Activated CD4-positive, alpha-beta T cell treated with anti-CD3 and anti-CD28 coated beads, Interleukin-2, amount 10 ng/mL, durations not matched to agents 24 days and 14 days (primary cell): ENCODE measurements at regions not wholly inside any gene's neighbourhood (a gene's known extent, or its start where the extent isn't known, plus 50 kb on each side); places are given as distances from the start of the nearest gene placed in this dataset.

ENCODE experiments used
- DNase-seq: peaks from one replicate; pipeline ENCODE4 v3.0.0; 2022
- H3K27ac Mint-ChIP-seq: one replicate; pipeline ENCODE4 v1.8.0; 2022; ENCODE audit warnings: mild to moderate bottlenecking, mixed read lengths
- H3K27me3 Mint-ChIP-seq: one replicate; pipeline ENCODE4 v1.8.0; 2022; ENCODE audit warnings: mixed read lengths
- H3K36me3 Mint-ChIP-seq: one replicate; pipeline ENCODE4 v1.8.0; 2022; ENCODE audit warnings: low read depth, mild to moderate bottlenecking, mixed read lengths
- H3K4me1 Mint-ChIP-seq: one replicate; pipeline ENCODE4 v1.8.0; 2021; ENCODE audit warnings: mixed read lengths
- H3K4me3 Mint-ChIP-seq: one replicate; pipeline ENCODE4 v1.8.0; 2022; ENCODE audit warnings: mild to moderate bottlenecking, moderate library complexity, mixed read lengths
- H3K9me3 Mint-ChIP-seq: one replicate; pipeline ENCODE4 v1.8.0; 2021; ENCODE audit warnings: mixed read lengths
- intact Hi-C: fragments of 100-400 bp; cut with micrococcal nuclease; formaldehyde crosslinking; loops from one replicate; pipeline ENCODE4 v1.15.1; 2023

- Mint-ChIP-seq H3K27ac (no peak overlapping the region), H3K9me3 (peaks cover 13% of the 10 kb centered on the region), H3K4me3 (no peak overlapping the region), H3K36me3 (no peaks in the 10 kb centered on the region), H3K4me1 (peaks cover 10% of the 10 kb centered on the region), H3K27me3 (peaks cover 13% of the 10 kb centered on the region)
- intact Hi-C loops = no loop called here
- no peak for DNase-seq
Observed at GRCh38 chr12:48286665-48287064, 64.1 kb downstream of the ZNF641 start.

- H3K9me3 Mint-ChIP-seq = peaks cover 13% of the 10 kb centered on the region
- peak overlapping the region; percentile 67 for H3K27ac Mint-ChIP-seq
- no peaks in the 10 kb centered on the region for H3K36me3 Mint-ChIP-seq
- peaks cover 14% of the 10 kb centered on the region for H3K27me3 Mint-ChIP-seq
- intact Hi-C loops = no loop called here
- H3K4me3 Mint-ChIP-seq = peak overlapping the region; percentile 23
- peaks cover 10% of the 10 kb centered on the region for H3K4me1 Mint-ChIP-seq
- peak; percentile 73 for DNase-seq
Observed at GRCh38 chr12:48285751-48286650, 64.7 kb downstream of the ZNF641 start.

DNA sequence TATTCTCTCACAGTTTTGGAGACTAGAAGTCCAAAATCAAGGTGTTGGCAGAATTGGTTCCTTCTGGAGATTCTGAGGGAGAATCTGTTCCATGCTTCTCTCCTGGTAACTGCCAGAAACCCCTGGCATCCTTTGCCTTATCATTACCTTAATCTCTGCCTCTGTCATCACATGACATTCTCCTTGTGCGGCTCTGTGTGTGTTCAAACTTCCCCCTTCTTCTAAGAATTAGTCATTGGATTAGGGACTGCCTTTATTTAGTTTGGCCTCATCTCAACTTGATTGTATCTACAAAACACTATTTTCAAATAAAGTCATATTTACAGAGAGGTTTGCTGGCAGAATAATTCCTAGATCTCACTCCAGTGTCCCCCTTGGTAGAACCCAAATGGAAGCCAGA is 68.9 kb downstream of the ZNF641 start:
- intact Hi-C loops = no loop called here
- Mint-ChIP-seq H3K4me3 (no peak overlapping the region), H3K27ac (no peak overlapping the region), H3K4me1 (peaks cover 10% of the 10 kb centered on the region), H3K27me3 (peaks cover 6% of the 10 kb centered on the region), H3K9me3 (peaks cover 19% of the 10 kb centered on the region), H3K36me3 (no peaks in the 10 kb centered on the region)
- DNase-seq = no peak

- intact Hi-C loops = no loop called here
- Mint-ChIP-seq H3K27me3 (peaks cover 6% of the 10 kb centered on the region), H3K27ac (no peak overlapping the region), H3K4me3 (no peak overlapping the region), H3K36me3 (no peaks in the 10 kb centered on the region), H3K4me1 (peaks cover 1% of the 10 kb centered on the region), H3K9me3 (peaks cover 19% of the 10 kb centered on the region)
- no peak for DNase-seq
Observed at GRCh38 chr12:48280572-48280971, 70.1 kb downstream of the ZNF641 start.

GRCh38 chr12:48279601-48280000 is 71.1 kb downstream of the ZNF641 start:
- H3K9me3 Mint-ChIP-seq = peaks cover 25% of the 10 kb centered on the region
- peaks cover 11% of the 10 kb centered on the region for H3K27me3 Mint-ChIP-seq

GRCh38 chr12:48279101-48279500 is 71.6 kb downstream of the ZNF641 start:
- H3K9me3 Mint-ChIP-seq = peaks cover 26% of the 10 kb centered on the region
- no peaks in the 10 kb centered on the region for H3K4me1 Mint-ChIP-seq
- intact Hi-C loops = no loop called here
- peaks cover 11% of the 10 kb centered on the region for H3K27me3 Mint-ChIP-seq
- H3K27ac Mint-ChIP-seq = no peak overlapping the region
- no peaks in the 10 kb centered on the region for H3K36me3 Mint-ChIP-seq
- H3K4me3 Mint-ChIP-seq = no peak overlapping the region
- no peak for DNase-seq

More at GRCh38 chr12:48279601-48280000, 71.1 kb downstream of the ZNF641 start:
- no peak overlapping the region for H3K27ac Mint-ChIP-seq
- H3K36me3 Mint-ChIP-seq = no peaks in the 10 kb centered on the region
- no peak overlapping the region for H3K4me3 Mint-ChIP-seq
- intact Hi-C loops = no loop called here
- no peak for DNase-seq
- H3K4me1 Mint-ChIP-seq = no peaks in the 10 kb centered on the region

GRCh38 chr12:48276621-48277020 is 73.5 kb upstream of the OR10AD1 start:
- peaks cover 18% of the 10 kb centered on the region for H3K27me3 Mint-ChIP-seq
- no peaks in the 10 kb centered on the region for H3K4me1 Mint-ChIP-seq
- H3K4me3 Mint-ChIP-seq = no peak overlapping the region
- H3K27ac Mint-ChIP-seq = no peak overlapping the region
- no peaks in the 10 kb centered on the region for H3K36me3 Mint-ChIP-seq
- intact Hi-C loops = no loop called here
- H3K9me3 Mint-ChIP-seq = peaks cover 26% of the 10 kb centered on the region
- DNase-seq = no peak

- Mint-ChIP-seq H3K4me3 (no peak overlapping the region), H3K36me3 (no peaks in the 10 kb centered on the region), H3K27ac (no peak overlapping the region), H3K27me3 (peaks cover 25% of the 10 kb centered on the region), H3K9me3 (no peaks in the 10 kb centered on the region), H3K4me1 (peaks cover 1% of the 10 kb centered on the region)
- intact Hi-C loops = no loop called here
- DNase-seq = peak; percentile 15
Observed at GRCh38 chr12:48266826-48267225, 63.7 kb upstream of the OR10AD1 start.

DNA sequence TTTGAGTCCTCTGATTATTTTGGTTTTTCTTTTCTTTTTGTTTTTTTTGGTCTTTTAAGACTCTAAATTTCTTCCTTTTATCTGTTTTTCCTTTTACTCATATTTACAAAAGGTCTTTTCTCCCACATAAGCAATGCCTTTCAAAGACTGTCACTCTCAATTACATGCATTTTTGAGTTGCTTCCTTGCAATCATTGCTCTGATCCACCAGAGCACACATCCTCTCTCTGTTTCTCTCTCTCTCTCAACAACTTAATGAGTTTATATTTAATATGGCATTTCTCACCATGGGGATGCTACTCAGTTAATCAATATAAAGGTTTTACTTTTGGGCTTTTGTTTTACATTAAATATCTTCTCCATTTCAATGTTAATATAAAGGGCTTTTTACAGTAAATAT is 62.7 kb upstream of the OR10AD1 start:
- peaks cover 2% of the 10 kb centered on the region for H3K4me1 Mint-ChIP-seq
- no peaks in the 10 kb centered on the region for H3K36me3 Mint-ChIP-seq
- no peak overlapping the region for H3K27ac Mint-ChIP-seq
- DNase-seq = no peak
- intact Hi-C loops = no loop called here
- no peaks in the 10 kb centered on the region for H3K9me3 Mint-ChIP-seq
- H3K27me3 Mint-ChIP-seq = peaks cover 24% of the 10 kb centered on the region
- H3K4me3 Mint-ChIP-seq = no peak overlapping the region

- H3K27me3 Mint-ChIP-seq = peaks cover 24% of the 10 kb centered on the region
- no peak overlapping the region for H3K27ac Mint-ChIP-seq
- intact Hi-C loops = no loop called here
- no peaks in the 10 kb centered on the region for H3K9me3 Mint-ChIP-seq
- H3K36me3 Mint-ChIP-seq = no peaks in the 10 kb centered on the region
- H3K4me1 Mint-ChIP-seq = peaks cover 2% of the 10 kb centered on the region
- no peak overlapping the region for H3K4me3 Mint-ChIP-seq
- peak; percentile 49 for DNase-seq
Observed at GRCh38 chr12:48263617-48264016, 60.5 kb upstream of the OR10AD1 start.

DNA sequence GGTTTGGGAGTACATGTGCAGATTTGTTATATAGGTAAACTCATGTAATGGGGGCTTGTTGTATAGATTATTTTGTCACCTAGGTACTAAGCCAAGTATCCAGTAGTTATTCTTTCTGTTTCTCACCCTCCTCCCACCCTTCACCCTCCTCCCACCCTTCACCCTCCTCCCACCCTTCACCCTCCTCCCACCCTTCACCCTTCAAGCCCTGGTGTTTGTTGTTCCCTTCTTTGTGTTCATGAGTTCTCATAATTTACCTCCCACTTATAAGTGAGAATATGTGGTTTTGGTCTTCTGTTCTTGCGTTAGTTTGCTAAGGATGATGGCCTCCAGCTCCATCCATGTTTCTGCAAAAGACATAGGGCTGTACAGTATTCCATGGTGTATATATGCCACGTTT is 58.7 kb upstream of the OR10AD1 start:
- peaks cover 2% of the 10 kb centered on the region for H3K4me1 Mint-ChIP-seq
- no peaks in the 10 kb centered on the region for H3K36me3 Mint-ChIP-seq
- DNase-seq = no peak
- no peaks in the 10 kb centered on the region for H3K9me3 Mint-ChIP-seq
- peaks cover 22% of the 10 kb centered on the region for H3K27me3 Mint-ChIP-seq
- H3K27ac Mint-ChIP-seq = no peak overlapping the region
- intact Hi-C loops = no loop called here
- no peak overlapping the region for H3K4me3 Mint-ChIP-seq
